ENCODE measurements at regions not wholly inside any gene's neighbourhood (a gene's known extent, or its start where the extent isn't known, plus 50 kb on each side); places are given as distances from the start of the nearest gene placed in this dataset.

DNA sequence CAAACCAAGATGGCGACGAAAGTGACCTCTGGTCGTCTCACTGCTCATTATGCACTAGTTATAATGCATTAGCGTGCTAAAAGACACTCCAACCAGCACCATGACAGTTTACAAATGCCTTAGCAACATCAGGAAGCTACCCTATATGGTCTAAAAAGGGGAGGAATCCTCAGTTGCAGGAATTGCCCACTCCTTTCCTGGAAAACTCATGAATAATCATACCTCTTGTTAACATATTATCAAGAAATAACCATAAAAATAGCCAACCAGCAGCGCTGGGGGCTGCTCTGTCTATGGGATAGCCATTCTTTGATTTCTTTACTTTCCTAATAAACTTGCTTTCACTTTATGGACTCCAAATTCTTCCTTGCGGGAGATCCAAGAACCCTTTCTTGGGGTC is 595.7 kb upstream of the KLF4 start:
- 83% methylated on average over 3 of the region's 6 CpGs for WGBS (ENCODE audit: insufficient coverage, low coverage, low lambda C conversion rate, missing lambda C conversion rate)
- H3K4me3 ChIP-seq: no peak overlapping the region
- no peaks in the 10 kb centered on the region for H3K9me3 ChIP-seq
- H3K4me1 ChIP-seq: no peaks in the 10 kb centered on the region
- H3K36me3 ChIP-seq: no peaks in the 10 kb centered on the region
- intact Hi-C loops (cut with DNase I): no loop called here
- H3K27me3 ChIP-seq: no peaks in the 10 kb centered on the region
- ATAC-seq (no peak), DNase-seq (no peak)
- TF ChIP-seq CTCF (IDR thresholded peaks at IDR 0.05) (no peak), POLR2A (IDR thresholded peaks at IDR 0.05) (no peak)
- no peak overlapping the region for H3K27ac ChIP-seq

DNA sequence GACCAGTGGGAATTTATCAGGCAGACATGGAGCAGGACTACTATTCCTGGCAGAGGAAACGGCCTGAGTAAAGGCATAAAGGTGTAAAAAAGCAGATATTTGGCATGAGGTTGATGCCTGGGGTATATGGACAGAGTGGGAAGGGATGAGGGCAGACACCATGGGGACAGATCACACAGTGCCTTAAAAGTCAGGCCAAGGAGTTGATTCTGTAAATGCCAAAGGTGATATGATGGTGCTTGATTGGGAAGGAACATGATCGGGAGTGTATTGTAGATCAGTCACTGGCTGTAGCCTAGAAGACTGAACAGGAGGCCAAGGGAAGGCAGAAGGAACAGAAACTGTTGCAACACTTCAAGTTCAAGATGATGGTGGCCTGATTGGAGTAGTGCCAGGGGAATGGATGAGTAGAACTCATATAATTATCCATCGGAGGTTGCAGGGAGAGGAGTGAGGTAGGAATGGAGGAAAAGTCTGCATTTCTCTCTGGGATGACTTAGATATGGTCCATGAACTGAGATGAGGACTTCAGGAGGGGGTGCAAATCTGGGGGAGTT is 594.3 kb upstream of the KLF4 start:
- DNase-seq (no peak), ATAC-seq (peak in 2 of 4 donors; percentile 23 to 47)
- Histone ChIP-seq H3K4me1 (no peaks in the 10 kb centered on the region), H3K9me3 (no peaks in the 10 kb centered on the region), H3K36me3 (no peaks in the 10 kb centered on the region), H3K27ac (no peak overlapping the region), H3K4me3 (no peak overlapping the region), H3K27me3 (no peaks in the 10 kb centered on the region)
- 74% methylated on average over 3 of the region's 3 CpGs for WGBS (ENCODE audit: insufficient coverage, low coverage, low lambda C conversion rate, missing lambda C conversion rate)
- TF ChIP-seq POLR2A (IDR thresholded peaks at IDR 0.05) (no peak), CTCF (IDR thresholded peaks at IDR 0.05) (no peak)
- intact Hi-C loops (cut with DNase I): no loop called here

GRCh38 chr9:108083160-108083750 is 593.7 kb upstream of the KLF4 start:
- Histone ChIP-seq H3K36me3 (no peaks in the 10 kb centered on the region), H3K4me1 (no peaks in the 10 kb centered on the region), H3K27me3 (no peaks in the 10 kb centered on the region), H3K9me3 (no peaks in the 10 kb centered on the region), H3K27ac (no peak overlapping the region), H3K4me3 (no peak overlapping the region)
- 86% methylated on average over 2 of the region's 6 CpGs for WGBS (ENCODE audit: insufficient coverage, low coverage, low lambda C conversion rate, missing lambda C conversion rate)
- DNase-seq (no peak), ATAC-seq (no peak)
- TF ChIP-seq CTCF (IDR thresholded peaks at IDR 0.05) (no peak), POLR2A (IDR thresholded peaks at IDR 0.05) (no peak)
- intact Hi-C loops (cut with DNase I): no loop called here

GRCh38 chr9:108081112-108081511 is 591.5 kb upstream of the KLF4 start:
- Histone ChIP-seq H3K27me3 (no peaks in the 10 kb centered on the region), H3K36me3 (no peaks in the 10 kb centered on the region), H3K9me3 (no peaks in the 10 kb centered on the region), H3K27ac (no peak overlapping the region), H3K4me3 (no peak overlapping the region), H3K4me1 (no peaks in the 10 kb centered on the region)
- no peak for TF ChIP-seq POLR2A (IDR thresholded peaks at IDR 0.05)
- TF ChIP-seq CTCF (IDR thresholded peaks at IDR 0.05): no peak
- DNase-seq (no peak), ATAC-seq (no peak)
- intact Hi-C loops (cut with DNase I): no loop called here

DNA sequence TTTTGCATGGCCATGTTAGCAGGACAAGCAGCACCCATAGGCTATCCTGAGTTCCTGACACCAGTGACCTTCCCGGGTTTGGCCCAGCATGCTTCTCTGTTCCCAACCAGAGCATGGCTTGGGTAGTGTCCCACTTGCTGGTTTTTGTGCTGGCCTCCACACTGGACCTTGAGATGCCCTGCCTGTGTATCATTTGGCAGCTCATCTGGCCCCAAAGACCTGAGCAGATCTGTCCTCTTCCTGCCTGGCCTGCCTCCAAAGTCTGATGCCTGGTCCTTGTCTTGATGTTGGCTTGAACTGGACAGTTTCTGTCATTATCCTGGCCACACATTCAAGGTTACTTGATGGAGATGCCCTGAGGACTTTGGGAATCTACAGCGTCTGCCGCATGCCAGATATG is 590.7 kb upstream of the KLF4 start:
- ATAC-seq (no peak), DNase-seq (no peak)
- Histone ChIP-seq H3K4me1 (no peaks in the 10 kb centered on the region), H3K36me3 (no peaks in the 10 kb centered on the region), H3K9me3 (no peaks in the 10 kb centered on the region), H3K27ac (no peak overlapping the region), H3K27me3 (no peaks in the 10 kb centered on the region), H3K4me3 (no peak overlapping the region)
- no CpG with 5 or more reads among the region's 3 CpGs for WGBS (ENCODE audit: insufficient coverage, low coverage, low lambda C conversion rate, missing lambda C conversion rate)
- TF ChIP-seq CTCF (IDR thresholded peaks at IDR 0.05) (no peak), POLR2A (IDR thresholded peaks at IDR 0.05) (no peak)
- intact Hi-C loops (cut with DNase I): no loop called here

Data from right lobe of liver (tissue), 6 donors.